OCI-LY7 (cell line): ENCODE measurements at regions not wholly inside any gene's neighbourhood (a gene's known extent, or its start where the extent isn't known, plus 50 kb on each side); places are given as distances from the start of the nearest gene placed in this dataset.

Experiments used
- EZH2phosphoT487 ChIP-seq: fragments of 200-600 bp; sonication (generic); IDR thresholded peaks from 2 replicates; pipeline ENCODE4 v1.6.1; 2018; ENCODE audit warnings: low read depth, borderline replicate concordance, mild to moderate bottlenecking, mixed run types, antibody characterized with exemption, low read length, moderate library complexity, mixed read lengths
- TF ChIP-seq, protein P1 (sequence below): fragments of 200-600 bp; sonication (generic); conservative IDR thresholded peaks from 2 replicates; pipeline ENCODE4 v1.5.1; 2014; ENCODE audit warnings: mild to moderate bottlenecking, antibody characterized with exemption, low read length, moderate library complexity, mixed read lengths

DNA sequence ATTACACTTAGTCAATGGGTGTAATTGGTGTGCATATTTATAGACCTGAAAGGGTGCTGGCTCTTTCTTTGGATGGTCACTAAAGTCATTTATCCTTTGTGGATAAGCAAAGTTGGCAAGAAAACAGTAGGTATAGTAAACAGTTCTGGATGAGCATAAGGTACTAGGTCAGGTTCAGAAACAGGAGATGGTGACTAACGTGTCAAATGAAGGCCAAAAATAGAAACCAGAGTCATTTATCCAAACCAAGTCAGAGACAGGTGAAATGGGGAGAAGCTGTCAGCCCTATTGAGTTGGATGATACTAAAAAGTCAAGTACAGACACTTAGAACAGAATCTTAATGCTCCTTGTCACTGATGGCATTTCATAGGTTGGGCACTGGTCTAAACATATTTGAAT, 313.1 kb downstream of the KLHL13 start:
- TF ChIP-seq, protein P1, sequence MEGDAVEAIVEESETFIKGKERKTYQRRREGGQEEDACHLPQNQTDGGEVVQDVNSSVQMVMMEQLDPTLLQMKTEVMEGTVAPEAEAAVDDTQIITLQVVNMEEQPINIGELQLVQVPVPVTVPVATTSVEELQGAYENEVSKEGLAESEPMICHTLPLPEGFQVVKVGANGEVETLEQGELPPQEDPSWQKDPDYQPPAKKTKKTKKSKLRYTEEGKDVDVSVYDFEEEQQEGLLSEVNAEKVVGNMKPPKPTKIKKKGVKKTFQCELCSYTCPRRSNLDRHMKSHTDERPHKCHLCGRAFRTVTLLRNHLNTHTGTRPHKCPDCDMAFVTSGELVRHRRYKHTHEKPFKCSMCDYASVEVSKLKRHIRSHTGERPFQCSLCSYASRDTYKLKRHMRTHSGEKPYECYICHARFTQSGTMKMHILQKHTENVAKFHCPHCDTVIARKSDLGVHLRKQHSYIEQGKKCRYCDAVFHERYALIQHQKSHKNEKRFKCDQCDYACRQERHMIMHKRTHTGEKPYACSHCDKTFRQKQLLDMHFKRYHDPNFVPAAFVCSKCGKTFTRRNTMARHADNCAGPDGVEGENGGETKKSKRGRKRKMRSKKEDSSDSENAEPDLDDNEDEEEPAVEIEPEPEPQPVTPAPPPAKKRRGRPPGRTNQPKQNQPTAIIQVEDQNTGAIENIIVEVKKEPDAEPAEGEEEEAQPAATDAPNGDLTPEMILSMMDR = no peak
- no peak for TF ChIP-seq EZH2phosphoT487
